GM21381 (cell line): ENCODE measurements at regions not wholly inside any gene's neighbourhood (a gene's known extent, or its start where the extent isn't known, plus 50 kb on each side); places are given as distances from the start of the nearest gene placed in this dataset.
A peak's percentile ranks its signal among the peaks of the same experiment; 100 is the strongest.
"Not testable (repeated sequence)": the region's sequence is repeated elsewhere in the genome, so short reads cannot be mapped to it uniquely, and the experiment has no call there.

Experiments used
- ATAC-seq: cut with Tn5 transposase; IDR thresholded peaks from one replicate; pipeline ENCODE4 v1.9.1; 2021; ENCODE audit warnings: mild to moderate bottlenecking, moderate library complexity; ENCODE audit not compliant: unreplicated experiment

DNA sequence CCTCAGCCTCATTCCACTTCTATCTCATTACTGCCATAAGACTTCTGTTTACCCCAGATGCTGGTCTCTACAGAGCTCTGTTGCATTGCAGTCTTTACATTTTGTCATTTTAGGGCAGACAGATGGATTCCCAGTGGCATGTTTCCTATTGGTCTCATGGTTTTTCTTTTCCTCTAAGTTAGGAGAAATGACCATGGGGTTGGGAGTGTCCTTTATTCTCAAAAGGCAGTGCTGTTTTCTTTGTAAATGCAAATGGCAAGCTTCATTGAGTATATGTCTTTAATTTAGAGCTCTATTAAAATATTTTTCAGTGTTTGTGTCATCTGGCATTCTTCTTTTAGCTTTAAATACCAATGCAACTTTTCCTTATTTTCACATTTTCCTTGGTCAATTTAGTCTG lies 57.0 kb downstream of the MSTN start:
- no peak for ATAC-seq

DNA sequence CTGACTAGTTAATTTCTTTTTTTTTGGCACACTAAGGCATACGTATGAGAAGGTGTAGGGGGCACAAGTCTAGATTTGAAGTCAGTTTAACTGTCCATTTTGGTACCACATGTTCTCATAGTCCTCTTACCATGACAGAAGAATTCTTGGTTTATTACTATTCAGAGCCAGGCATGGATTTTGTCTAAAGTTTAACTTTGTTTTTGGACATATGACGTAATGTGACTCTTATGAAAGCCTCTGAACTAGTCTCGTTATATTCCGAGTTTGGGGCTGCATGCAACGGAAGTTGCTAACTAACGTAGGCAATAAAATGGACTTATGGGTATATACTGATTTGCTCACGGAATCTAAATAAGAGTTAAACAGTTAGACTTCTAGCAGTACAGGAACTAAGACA lies 62.9 kb downstream of the MSTN start:
- no peak for ATAC-seq

DNA sequence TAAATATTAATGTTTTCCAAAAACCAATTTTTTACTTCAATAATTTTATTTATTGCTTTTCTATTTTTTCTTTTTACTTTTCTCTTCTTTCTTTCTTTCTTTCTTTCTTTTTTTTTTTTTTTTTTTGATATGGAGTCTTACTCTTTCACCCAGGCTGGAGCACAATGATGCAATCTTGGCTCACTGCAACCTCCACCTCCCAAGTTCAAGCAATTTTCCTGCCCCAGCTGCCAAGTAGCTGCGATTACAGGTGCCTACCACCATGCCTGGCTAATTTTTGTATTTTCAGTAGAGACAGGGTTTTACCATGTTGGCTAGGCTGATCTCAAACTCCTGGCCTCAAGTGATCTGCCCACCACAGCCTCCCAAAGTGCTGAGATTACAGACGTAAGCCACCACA lies 63.9 kb downstream of the MSTN start:
- not testable (repeated sequence) for ATAC-seq

DNA sequence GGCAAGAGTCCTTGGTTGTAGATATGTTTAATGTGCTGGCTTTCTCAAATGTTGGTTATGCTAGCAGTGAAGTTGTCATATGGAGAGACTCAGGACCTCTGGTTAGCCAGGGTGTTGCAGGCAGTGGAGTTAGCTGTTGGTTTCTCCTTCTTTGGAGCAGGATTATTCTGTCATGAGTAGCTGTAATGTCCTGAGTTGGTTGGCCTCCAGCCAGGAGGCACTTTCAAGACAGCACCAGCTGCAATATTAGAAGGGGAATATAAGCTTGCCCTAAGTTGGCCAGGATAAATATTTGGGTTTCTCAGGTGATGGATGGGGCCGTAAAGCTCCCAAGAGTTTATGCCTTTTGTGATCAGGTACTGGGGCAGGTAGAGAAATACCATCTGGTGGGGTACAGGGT lies 65.5 kb downstream of the MSTN start:
- no peak for ATAC-seq

DNA sequence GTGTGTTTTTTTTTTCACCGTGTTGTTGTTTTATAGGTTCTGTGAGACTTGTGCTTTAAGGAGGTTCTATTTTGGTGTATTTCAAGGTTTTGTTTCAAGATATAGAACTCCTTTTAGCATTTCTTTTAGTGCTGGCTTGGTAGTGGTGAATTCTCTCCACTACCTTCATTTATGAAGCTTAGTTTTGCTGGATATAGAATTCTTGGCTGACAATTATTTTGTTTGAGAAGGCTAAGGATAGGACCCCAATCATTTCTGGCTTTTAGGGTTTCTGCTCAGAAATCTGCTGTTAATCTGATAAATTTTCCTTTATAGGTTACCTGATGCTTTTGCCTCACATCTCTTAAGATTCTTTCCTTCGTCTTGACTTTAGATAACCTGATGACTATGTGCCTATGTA lies 66.8 kb downstream of the MSTN start:
- ATAC-seq = no peak

DNA sequence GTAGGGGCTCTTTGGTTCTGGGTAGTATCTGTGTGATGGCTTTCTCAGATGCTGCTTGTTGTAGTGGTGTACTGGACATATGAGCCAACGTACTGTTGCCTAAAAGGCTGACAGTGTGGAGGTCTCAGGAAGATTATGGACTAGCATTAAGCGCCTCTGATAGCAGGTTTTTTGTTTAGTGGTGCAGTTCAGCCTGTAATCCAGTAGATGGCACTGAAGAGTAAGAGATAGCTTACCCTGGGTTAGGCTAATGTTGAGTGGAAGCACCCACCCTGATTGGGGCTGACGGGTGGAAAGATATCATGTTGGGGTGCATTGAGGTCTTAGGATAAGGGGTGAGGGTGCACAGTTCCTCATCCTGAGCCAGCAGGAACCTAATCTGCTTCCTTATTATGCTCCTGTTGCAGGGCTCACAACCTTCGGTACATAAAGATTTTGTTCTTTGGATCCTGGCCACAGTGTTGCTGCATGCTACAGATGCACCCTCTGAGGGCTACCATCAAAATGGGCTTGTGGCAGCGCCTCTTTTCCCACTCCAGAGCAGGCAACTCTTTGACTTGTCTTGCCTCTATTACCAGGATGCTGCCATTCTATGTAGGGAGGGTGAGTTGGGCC lies 79.6 kb downstream of the MSTN start:
- no peak for ATAC-seq

DNA sequence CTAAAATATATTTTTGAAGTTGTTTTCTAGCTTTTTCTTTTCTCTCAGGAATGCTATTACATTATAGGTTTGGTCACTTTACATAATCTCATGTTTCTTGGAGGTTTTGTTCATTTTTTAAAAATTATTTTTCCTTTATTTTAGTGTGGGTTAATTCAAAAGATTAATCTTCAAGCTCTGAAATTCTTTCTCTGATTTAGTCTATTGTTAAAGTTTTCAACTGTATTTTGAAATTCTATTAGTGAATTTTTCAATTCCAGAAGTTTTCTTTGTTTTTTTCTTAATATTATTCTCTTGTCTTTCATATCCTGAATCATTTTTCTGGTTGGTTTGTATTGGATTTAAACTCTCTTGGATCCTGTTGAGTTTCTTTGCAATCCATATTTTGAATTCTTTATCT lies 80.4 kb downstream of the MSTN start:
- no peak for ATAC-seq

DNA sequence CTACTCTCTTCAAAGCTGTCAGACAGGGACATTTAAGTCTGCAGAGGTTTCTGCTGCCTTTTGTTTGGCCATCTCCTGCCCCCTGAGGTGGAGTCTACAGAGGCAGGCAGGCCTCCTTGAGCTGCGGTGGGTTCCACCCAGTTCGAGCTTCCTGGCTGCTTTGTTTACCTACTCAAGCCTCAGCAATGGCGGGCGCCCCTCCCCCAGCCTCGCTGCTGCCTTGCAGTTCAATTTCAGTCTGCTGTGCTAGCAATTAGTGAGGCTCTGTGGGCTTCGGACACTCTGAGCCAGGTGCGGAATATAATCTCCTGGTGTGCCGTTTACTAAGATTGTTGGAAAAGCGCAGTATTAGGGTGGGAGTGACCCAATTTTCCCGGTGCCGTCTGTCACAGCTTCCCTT lies 86.0 kb downstream of the MSTN start:
- not testable (repeated sequence) for ATAC-seq

DNA sequence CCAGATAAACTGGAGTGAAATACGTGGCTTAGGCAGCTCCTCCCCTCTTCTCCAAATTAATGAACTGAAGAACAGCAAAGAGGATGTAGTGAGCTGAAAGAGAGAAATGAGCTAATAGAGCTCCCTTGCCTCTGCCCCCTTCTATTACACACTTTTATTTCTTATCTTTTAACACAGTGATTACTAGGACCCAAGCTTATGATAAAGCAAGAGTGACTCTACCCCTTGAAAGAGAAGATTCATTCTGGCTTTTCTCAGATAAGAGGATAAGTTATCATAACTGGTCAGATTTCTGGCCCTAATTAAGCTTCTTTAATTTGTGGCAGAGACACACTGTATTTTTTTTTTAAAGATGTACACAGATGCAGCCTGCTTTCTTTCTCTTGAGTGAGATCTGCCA lies 102.2 kb downstream of the MSTN start:
- ATAC-seq = no peak

DNA sequence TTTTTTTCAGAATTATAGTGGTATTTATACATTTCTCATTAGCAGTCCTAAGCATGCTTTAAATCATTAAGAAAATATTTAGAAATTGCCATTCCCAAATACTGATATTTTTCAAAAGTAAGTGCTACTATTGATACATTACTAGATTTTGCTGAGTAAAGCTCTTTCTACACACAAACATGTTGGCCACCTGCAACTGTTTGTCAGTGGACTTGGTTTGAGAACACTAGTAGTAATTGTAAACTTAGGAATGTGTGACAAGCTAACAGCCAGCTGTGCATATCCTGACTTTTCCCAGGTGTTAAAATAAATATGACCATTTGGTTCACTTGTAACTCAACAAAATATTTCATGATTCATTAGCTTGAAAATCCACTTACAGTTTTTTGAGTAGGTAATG lies 103.1 kb downstream of the MSTN start:
- ATAC-seq = no peak

DNA sequence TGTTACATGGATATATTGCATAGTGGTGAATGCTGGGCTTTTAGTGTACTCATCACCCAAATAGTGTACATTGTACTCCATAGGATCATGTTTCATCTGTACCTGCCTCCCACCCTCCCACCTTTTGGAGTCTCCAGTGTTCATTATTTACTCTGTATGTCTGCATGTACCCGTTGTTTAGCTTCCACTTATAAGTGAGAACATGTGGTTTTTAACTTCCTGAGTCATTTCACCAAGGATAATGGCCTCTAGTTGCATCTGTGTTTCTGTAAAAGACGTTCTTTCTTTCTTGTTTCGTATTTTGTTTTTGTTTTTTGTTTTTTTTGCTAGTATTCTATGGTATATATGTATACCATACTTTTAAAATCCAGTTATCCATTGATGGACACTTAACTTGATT lies 107.5 kb downstream of the MSTN start:
- ATAC-seq = peak; percentile 54

DNA sequence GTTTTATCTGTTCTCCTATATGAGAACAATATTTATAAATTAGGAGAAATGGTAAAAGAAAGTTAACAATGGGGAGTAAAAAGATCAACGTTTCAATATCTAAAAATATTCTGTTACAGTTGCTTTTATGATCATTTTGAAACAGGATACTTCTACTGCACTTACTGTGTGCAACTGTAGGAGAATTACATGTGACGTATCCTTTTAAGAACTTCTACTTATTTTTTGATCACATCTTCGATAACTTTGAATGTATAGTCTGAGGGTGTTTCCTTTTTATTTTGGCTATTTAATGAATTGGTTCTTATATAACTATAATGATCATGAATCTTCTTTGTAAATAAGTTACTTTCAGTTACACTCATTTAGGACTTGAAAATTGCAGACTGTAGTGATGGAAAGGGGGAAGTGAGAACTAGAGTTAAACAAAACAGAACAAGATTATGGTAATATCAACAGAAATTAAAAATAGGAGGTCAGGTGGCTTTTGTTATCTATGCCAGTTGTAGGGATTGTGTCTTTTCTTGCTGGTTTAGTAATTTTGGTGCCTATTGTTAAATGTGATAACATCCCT lies 109.9 kb downstream of the MSTN start:
- ATAC-seq = peak; percentile 87

DNA sequence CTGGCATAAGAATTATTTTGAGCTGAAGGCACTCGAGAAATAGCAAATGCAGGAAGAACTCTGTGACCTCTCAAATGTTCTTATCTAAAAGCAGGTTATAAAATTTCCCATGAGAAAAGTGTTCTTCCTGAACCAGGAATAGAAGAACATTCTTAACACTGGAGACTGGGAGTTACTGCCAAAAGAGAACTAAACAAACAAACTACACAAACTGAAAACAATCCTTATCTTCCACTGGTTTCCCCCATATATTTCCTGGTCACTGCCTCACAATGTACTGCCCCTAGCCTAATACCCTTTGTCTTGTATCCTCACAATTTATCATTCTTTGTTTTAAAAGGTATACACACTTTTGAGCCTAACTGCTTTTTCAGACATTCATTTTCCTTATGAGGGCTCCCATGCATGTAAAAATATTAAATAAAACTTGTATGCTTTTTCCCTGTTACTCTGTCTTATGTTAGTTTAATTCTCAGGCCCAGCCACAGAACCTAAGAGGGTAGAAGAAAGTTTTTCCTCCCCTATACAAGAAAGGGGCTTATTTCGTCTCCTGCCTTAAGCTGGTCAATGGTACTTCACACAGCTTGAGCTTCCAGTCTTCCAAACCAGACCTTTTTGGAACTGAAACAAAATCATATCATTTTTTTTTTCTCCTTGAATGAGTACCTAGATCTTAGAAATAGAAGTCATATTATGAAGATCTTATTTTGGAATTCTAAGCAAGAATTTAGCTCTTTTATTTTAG lies 110.6 kb downstream of the MSTN start:
- peak; percentile 33 for ATAC-seq

DNA sequence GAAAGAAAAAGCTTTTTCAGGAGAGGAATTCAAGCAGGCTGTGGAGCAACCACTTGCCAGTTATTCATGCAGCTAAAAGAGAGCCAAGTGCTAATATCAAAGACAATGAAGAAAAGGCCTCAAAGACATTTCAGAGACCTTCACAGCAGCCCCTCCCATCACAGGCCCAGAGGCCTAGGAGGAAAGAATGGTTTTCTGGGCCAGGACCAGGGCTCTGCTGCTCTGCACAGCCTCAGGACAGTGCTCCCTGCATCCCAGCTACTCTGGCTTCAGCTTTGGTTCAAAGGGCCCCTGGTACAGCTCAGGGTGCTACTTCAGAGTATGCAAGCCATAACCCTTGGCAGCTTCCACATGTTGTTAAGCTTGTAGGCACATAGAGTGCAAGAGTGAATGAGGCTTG lies 119.5 kb downstream of the MSTN start:
- ATAC-seq = no peak

DNA sequence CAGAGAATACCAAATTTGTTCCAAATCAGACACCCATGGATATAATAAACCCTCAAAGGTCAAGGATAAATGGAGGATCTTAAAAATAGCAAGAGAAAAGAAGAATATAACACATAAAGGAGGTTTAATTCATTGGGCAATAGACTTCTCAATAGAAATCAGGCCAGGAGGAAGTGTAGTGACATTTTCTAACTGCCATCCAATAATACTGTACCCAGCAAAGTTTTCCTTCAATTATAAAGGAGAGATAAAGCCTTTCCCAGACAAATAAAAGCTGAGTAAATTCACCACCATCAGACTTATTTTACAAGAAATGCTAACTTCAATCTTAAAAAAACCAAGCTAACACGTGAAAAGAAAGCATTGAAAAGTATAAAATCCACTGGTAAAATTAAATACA lies 121.6 kb downstream of the MSTN start:
- no peak for ATAC-seq

DNA sequence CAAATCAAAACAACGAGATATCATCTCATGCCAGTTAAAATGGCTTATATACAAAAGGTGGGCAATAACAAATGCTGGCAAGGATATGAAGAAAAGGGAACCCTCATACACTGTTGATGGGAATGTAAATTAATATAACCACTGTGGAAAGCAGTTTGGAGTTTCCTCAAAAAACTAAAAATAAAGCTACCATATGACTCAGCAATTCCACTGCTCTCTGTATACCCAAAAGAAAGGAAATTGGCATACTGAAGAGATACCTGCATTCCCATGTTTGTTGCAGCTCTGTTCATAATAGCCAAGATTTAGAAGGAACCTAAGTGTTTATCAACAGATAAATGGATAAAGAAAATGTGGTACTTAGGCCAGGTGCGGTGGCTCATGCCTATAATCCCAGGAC lies 124.8 kb downstream of the MSTN start:
- ATAC-seq = no peak

DNA sequence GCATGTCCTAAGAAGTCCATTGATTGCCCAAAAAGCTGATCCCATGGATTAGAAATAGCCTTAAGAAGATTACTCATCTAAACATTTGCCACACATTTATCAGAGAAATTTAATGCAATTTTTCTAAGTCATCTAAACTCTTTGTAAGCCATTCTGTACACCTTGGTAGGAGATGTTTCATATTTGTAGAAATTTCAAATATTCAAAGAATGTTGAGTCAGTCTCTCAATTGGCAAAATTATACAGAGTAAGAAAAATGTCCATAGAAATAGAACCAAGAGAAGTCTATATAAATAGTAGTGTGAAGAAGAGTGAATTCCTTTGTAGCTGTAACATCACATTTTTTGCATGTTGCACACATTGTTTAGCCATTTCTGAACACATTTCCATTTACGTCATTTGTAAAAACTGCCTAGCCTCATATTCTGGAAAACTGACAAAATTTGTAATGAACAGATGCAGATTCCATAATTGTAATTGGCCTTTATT lies 128.6 kb downstream of the MSTN start:
- ATAC-seq = no peak

DNA sequence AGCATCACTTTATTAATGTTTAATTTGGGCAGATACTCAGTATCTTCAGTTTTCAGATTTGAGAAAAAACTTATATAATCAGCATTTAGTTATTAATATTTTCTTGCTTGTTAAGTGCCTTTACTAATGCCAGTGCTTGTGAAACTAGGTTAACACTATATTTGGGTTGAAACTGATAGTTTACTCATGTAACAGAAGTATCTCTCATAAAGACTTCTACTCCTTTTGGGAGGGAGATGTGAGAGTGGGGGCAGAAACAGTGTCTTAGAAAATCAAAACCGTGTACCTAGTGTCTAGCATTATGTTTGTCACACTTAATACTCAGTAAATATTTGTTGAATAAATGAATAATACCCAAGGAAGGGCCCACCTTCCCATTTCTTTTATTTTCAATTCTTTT lies 129.5 kb downstream of the MSTN start:
- peak; percentile 97 for ATAC-seq

DNA sequence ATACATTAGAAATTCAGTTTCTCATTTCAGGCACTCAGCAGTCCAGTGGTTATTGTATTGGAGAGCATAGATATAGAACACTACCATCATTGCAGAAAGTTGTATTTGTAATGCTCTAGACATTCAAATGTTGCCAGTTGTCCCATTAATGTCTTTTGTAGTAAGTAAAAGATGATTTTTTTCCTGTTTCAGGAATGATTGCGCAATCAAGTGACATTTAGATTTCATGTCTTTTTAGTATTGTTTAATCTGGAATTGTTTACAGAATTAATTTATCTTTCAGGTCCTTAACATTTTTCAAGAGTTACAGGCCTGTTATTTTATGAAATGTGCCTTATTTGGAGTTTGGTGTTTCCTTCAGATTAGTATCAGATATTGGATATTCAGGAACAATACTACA lies 134.7 kb downstream of the MSTN start:
- ATAC-seq = no peak
